VCaP (cell line): ENCODE measurements at regions not wholly inside any gene's neighbourhood (a gene's known extent, or its start where the extent isn't known, plus 50 kb on each side); places are given as distances from the start of the nearest gene placed in this dataset.
A peak's percentile ranks its signal among the peaks of the same experiment; 100 is the strongest.

Source experiments
- H3K27ac ChIP-seq: fragments of 450-650 bp; 2 replicates; pipeline ENCODE4 v1.5.1; 2017
- CTCF ChIP-seq: fragments of 450-650 bp; conservative IDR thresholded peaks from 2 replicates; pipeline ENCODE4 v1.5.1; 2017; ENCODE audit warnings: mild to moderate bottlenecking, moderate library complexity

GRCh38 chr3:68408626-68409025, 523.7 kb downstream of the TAFA4 start:
- no peak for TF ChIP-seq CTCF
- no peak overlapping the region for H3K27ac ChIP-seq

GRCh38 chr3:68403741-68404140, 528.6 kb downstream of the TAFA4 start:
- H3K27ac ChIP-seq, result no peak overlapping the region
- no peak for TF ChIP-seq CTCF

GRCh38 chr3:68402235-68402918, 530.0 kb downstream of the TAFA4 start:
- no peak for TF ChIP-seq CTCF

GRCh38 chr3:68378631-68379030, 553.7 kb downstream of the TAFA4 start:
- no peak for TF ChIP-seq CTCF

More at GRCh38 chr3:68402235-68402918, 530.0 kb downstream of the TAFA4 start:
- H3K27ac ChIP-seq, result no peak overlapping the region

GRCh38 chr3:68373727-68374126, 558.6 kb downstream of the TAFA4 start:
- TF ChIP-seq CTCF, result no peak
- peak overlapping the region; percentile 71 for H3K27ac ChIP-seq

More at GRCh38 chr3:68378631-68379030, 553.7 kb downstream of the TAFA4 start:
- H3K27ac ChIP-seq, result no peak overlapping the region

- H3K27ac ChIP-seq, result no peak overlapping the region
- no peak for TF ChIP-seq CTCF
Measured at GRCh38 chr3:68363796-68364195, 568.6 kb downstream of the TAFA4 start.

- H3K27ac ChIP-seq, result no peak overlapping the region
- no peak for TF ChIP-seq CTCF
Measured at GRCh38 chr3:68360492-68360891, 571.9 kb downstream of the TAFA4 start.
